HEK293T (cell line): ENCODE measurements at regions not wholly inside any gene's neighbourhood (a gene's known extent, or its start where the extent isn't known, plus 50 kb on each side); places are given as distances from the start of the nearest gene placed in this dataset.

ENCODE experiments used
- BHLHE40 ChIP-seq: fragments of 450-650 bp; IDR thresholded peaks from 2 replicates; pipeline ENCODE4 v1.6.1; 2016; ENCODE audit warnings: mild to moderate bottlenecking, moderate library complexity, borderline replicate concordance
- CTBP1 ChIP-seq: fragments of 450-650 bp; IDR thresholded peaks from 2 replicates; pipeline ENCODE4 v1.6.1; 2016; ENCODE audit warnings: borderline replicate concordance
- ELF4 ChIP-seq: fragments of 450-650 bp; IDR thresholded peaks from 2 replicates; pipeline ENCODE4 v1.6.1; 2017; ENCODE audit warnings: antibody characterized with exemption
- FOXA1 ChIP-seq: fragments of 450-650 bp; IDR thresholded peaks from 2 replicates; pipeline ENCODE4 v1.6.1; 2016; ENCODE audit warnings: mild to moderate bottlenecking
- FOXK2 ChIP-seq: fragments of 450-650 bp; IDR thresholded peaks from 2 replicates; pipeline ENCODE4 v1.6.1; 2016; ENCODE audit warnings: mild to moderate bottlenecking
- FOXM1 ChIP-seq: fragments of 450-650 bp; IDR thresholded peaks from 2 replicates; pipeline ENCODE4 v1.6.1; 2017; ENCODE audit warnings: mild to moderate bottlenecking, borderline replicate concordance
- HDGF ChIP-seq: fragments of 450-650 bp; IDR thresholded peaks from 2 replicates; pipeline ENCODE4 v1.6.1; 2017; ENCODE audit warnings: antibody characterized with exemption, borderline replicate concordance
- L3MBTL2 ChIP-seq: fragments of 450-650 bp; conservative IDR thresholded peaks from 2 replicates; pipeline ENCODE4 v1.6.1; 2016; ENCODE audit warnings: mild to moderate bottlenecking
- LEF1 ChIP-seq: fragments of 450-650 bp; IDR thresholded peaks from 2 replicates; pipeline ENCODE4 v1.6.1; 2017; ENCODE audit warnings: mild to moderate bottlenecking, borderline replicate concordance
- SP1 ChIP-seq: fragments of 450-650 bp; IDR thresholded peaks from 2 replicates; pipeline ENCODE4 v1.6.1; 2017
- TARDBP ChIP-seq: fragments of 450-650 bp; IDR thresholded peaks from 2 replicates; pipeline ENCODE4 v1.6.1; 2016
- TF ChIP-seq, protein P1 (sequence below): fragments of 450-650 bp; IDR thresholded peaks from 2 replicates; pipeline ENCODE4 v1.6.1; 2016

DNA sequence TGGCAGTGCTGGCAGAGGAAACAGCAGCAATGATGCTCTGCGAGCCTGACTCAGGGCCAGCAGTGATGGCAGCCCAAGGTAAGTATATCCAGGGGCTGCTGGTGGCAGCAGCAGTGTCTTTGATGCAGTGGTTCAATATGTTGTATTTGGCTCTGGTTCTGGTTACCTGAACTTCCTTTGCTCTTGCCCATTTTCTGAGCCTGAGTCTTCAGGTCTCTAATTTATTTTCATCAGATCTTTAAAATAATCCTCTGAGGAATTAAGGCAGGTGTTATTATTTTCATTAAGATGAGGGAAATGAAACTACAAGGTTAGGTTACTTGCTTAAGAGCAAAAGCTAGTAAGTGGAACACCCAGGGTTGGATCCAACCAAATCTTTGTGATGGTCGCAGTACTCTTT, 102.8 kb upstream of the BMP2K start:
- TF ChIP-seq FOXK2 (no peak), FOXA1 (no peak), SP1 (no peak), L3MBTL2 (no peak), LEF1 (no peak), ELF4 (no peak), BHLHE40 (no peak), HDGF (no peak), TARDBP (no peak), CTBP1 (no peak), FOXM1 (no peak)
- TF ChIP-seq, protein P1, sequence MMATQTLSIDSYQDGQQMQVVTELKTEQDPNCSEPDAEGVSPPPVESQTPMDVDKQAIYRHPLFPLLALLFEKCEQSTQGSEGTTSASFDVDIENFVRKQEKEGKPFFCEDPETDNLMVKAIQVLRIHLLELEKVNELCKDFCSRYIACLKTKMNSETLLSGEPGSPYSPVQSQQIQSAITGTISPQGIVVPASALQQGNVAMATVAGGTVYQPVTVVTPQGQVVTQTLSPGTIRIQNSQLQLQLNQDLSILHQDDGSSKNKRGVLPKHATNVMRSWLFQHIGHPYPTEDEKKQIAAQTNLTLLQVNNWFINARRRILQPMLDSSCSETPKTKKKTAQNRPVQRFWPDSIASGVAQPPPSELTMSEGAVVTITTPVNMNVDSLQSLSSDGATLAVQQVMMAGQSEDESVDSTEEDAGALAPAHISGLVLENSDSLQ: no peak
